IMR-90 (cell line): ENCODE measurements at regions not wholly inside any gene's neighbourhood (a gene's known extent, or its start where the extent isn't known, plus 50 kb on each side); places are given as distances from the start of the nearest gene placed in this dataset.

ENCODE experiments used
- ATAC-seq: fragments of 200-7000 bp; cut with Tn5 transposase; 2 replicates; pipeline ENCODE4 v1.9.1; 2020; ENCODE audit warnings: low read depth, mild to moderate bottlenecking, moderate library complexity
- BruUV-seq: library from RNA; stranded (reverse); fragments of 400-500 nt; replicated peaks from 2 replicates; lab custom pipeline; 2021; lab: Mats Ljungman, UMichigan
- CTCF ChIA-PET: fragments of 300-600 bp; formaldehyde crosslinking; extraction: SDS; loops from one replicate; lab custom pipeline; 2021; ENCODE audit warnings: antibody characterized with exemption; lab: Yijun Ruan, JAX
- POLR2A ChIA-PET: fragments of 300-600 bp; sonication (Branson Sonifier 250); formaldehyde crosslinking; loops from one replicate; lab custom pipeline; 2022; ENCODE audit warnings: antibody characterized with exemption; ENCODE audit not compliant: unreplicated experiment; lab: Charles Lee
- DNase-seq: peaks from one replicate; pipeline ENCODE4 v3.0.0; 2013
- H2AFZ ChIP-seq: replicated peaks from 2 replicates; pipeline ENCODE3; 2013; ENCODE audit warnings: low read length, mild to moderate bottlenecking; ENCODE audit not compliant: poor library complexity
- H2AK5ac ChIP-seq: 2 replicates; pipeline ENCODE4 v1.6.1; 2013; ENCODE audit warnings: low read depth, low read length, inconsistent platforms
- H2AK9ac ChIP-seq: replicated peaks from 2 replicates; pipeline ENCODE3; 2013; ENCODE audit warnings: mild to moderate bottlenecking, low read depth, low read length, moderate library complexity; ENCODE audit not compliant: poor library complexity
- H2BK120ac ChIP-seq: 2 replicates; pipeline ENCODE4 v1.6.1; 2013; ENCODE audit warnings: low read depth, low read length, inconsistent platforms
- H2BK15ac ChIP-seq: 3 replicates; pipeline ENCODE4 v1.6.1; 2013; ENCODE audit warnings: low read depth, low read length, inconsistent platforms
- H2BK20ac ChIP-seq: 2 replicates; pipeline ENCODE4 v1.6.1; 2013; ENCODE audit warnings: low read depth, mild to moderate bottlenecking, inconsistent platforms, low read length, moderate library complexity
- H2BK5ac ChIP-seq: 2 replicates; pipeline ENCODE4 v1.6.1; 2013; ENCODE audit warnings: mild to moderate bottlenecking, low read depth, low read length, inconsistent platforms; ENCODE audit not compliant: poor library complexity, severe bottlenecking
- H3K14ac ChIP-seq: replicated peaks from 2 replicates; pipeline ENCODE4 v1.6.1; 2013; ENCODE audit warnings: low read depth, low read length, inconsistent platforms
- H3K18ac ChIP-seq: 2 replicates; pipeline ENCODE4 v1.6.1; 2013; ENCODE audit warnings: low read depth, low read length, control low read depth
- H3K23ac ChIP-seq: 2 replicates; pipeline ENCODE4 v1.6.1; 2013; ENCODE audit warnings: low read depth, low read length, inconsistent platforms
- H3K27ac ChIP-seq: 2 replicates; pipeline ENCODE4 v1.5.1; 2013; ENCODE audit warnings: mild to moderate bottlenecking, control low read depth, low read length; ENCODE audit not compliant: insufficient read depth
- H3K27me3 ChIP-seq: 2 replicates; pipeline ENCODE4 v1.6.1; 2013; ENCODE audit warnings: low read length; ENCODE audit not compliant: control insufficient read depth, insufficient read depth
- H3K36me3 ChIP-seq: 2 replicates; pipeline ENCODE4 v1.6.1; 2013; ENCODE audit warnings: low read length, mixed read lengths; ENCODE audit not compliant: control insufficient read depth, insufficient read depth
- H3K4ac ChIP-seq: 2 replicates; pipeline ENCODE4 v1.6.1; 2013; ENCODE audit warnings: low read depth, low read length, inconsistent platforms
- H3K4me1 ChIP-seq: 2 replicates; pipeline ENCODE4 v1.6.1; 2013; ENCODE audit warnings: low read length, mixed read lengths; ENCODE audit not compliant: control insufficient read depth, insufficient read depth
- H3K4me2 ChIP-seq: 2 replicates; pipeline ENCODE4 v1.6.1; 2013; ENCODE audit warnings: low read depth, mild to moderate bottlenecking, control low read depth, low read length, moderate library complexity
- H3K4me3 ChIP-seq: 2 replicates; pipeline ENCODE4 v1.5.1; 2013; ENCODE audit warnings: low read depth, mild to moderate bottlenecking, control low read depth, low read length, moderate library complexity; ENCODE audit not compliant: insufficient read depth
- H3K56ac ChIP-seq: 2 replicates; pipeline ENCODE4 v1.6.1; 2013; ENCODE audit warnings: low read length, inconsistent platforms; ENCODE audit not compliant: insufficient read depth; ENCODE audit errors: extremely low read depth
- H3K79me1 ChIP-seq, 2 experiments: 2 replicates each; pipeline ENCODE4 v1.6.1; 2013; ENCODE audit warnings: low read length in 2 of 2, inconsistent platforms in 1 of 2, low read depth in 1 of 2
- H3K9ac ChIP-seq: 2 replicates; pipeline ENCODE4 v1.6.1; 2013; ENCODE audit warnings: low read depth, low read length, control low read depth
- H3K9me1 ChIP-seq: 2 replicates; pipeline ENCODE4 v1.6.1; 2013; ENCODE audit warnings: low read length, inconsistent platforms; ENCODE audit not compliant: insufficient read depth
- H3K9me3 ChIP-seq: 2 replicates; pipeline ENCODE4 v1.6.1; 2013; ENCODE audit warnings: low read length; ENCODE audit not compliant: control insufficient read depth, insufficient read depth
- H4K20me1 ChIP-seq: 2 replicates; pipeline ENCODE4 v1.6.1; 2013; ENCODE audit warnings: low read length, inconsistent platforms; ENCODE audit not compliant: insufficient read depth
- H4K5ac ChIP-seq: 2 replicates; pipeline ENCODE4 v1.6.1; 2013; ENCODE audit warnings: mild to moderate bottlenecking, low read depth, low read length, control low read depth
- H4K8ac ChIP-seq, 2 experiments: 2 replicates each; pipeline ENCODE4 v1.6.1; 2013; ENCODE audit warnings: low read depth in 2 of 2, low read length in 2 of 2, control low read depth in 1 of 2, inconsistent platforms in 1 of 2
- H4K91ac ChIP-seq: 2 replicates; pipeline ENCODE4 v1.6.1; 2013; ENCODE audit warnings: low read depth, low read length, inconsistent platforms; ENCODE audit not compliant: insufficient read depth
- FOS ChIP-seq: fragments of 150-350 bp; IDR thresholded peaks from 2 replicates; pipeline ENCODE4 v1.6.1; 2016; ENCODE audit warnings: low read depth, low read length
- MAFK ChIP-seq: IDR thresholded peaks from 2 replicates; pipeline ENCODE4 v1.6.1; 2012; ENCODE audit warnings: low read depth, low read length, improper control_type of control experiment
- NFE2L2 ChIP-seq: fragments of 150-350 bp; IDR thresholded peaks from 2 replicates; pipeline ENCODE4 v1.6.1; 2016; ENCODE audit warnings: low read depth, mild to moderate bottlenecking, low read length
- USF2 ChIP-seq: fragments of 150-350 bp; IDR thresholded peaks from 2 replicates; pipeline ENCODE4 v1.6.1; 2017; ENCODE audit warnings: mild to moderate bottlenecking, antibody characterized with exemption, low read length, low read depth
- WGBS, 2 experiments: methylation state at CpG; one replicate each; pipeline versions ENCODE4 v1.1.5 to v1.1.7; 2013; ENCODE audit warnings: missing lambda C conversion rate in 2 of 2; ENCODE audit not compliant: insufficient read length in 1 of 2; ENCODE audit errors: extremely low coverage in 2 of 2; 5-methylcytosine and 5-hydroxymethylcytosine counted together
- dilution Hi-C: fragments of 300-500 bp; cut with HindIII; formaldehyde crosslinking; loops from one replicate; pipeline ENCODE4 v1.14.3; 2018; ENCODE audit warnings: low sequenced_read_pairs; ENCODE audit not compliant: unreplicated experiment
- in situ Hi-C: fragments of 300-500 bp; cut with MboI; formaldehyde crosslinking; loops from 3 replicates; pipeline ENCODE4 v1.14.3; 2019; ENCODE audit warnings: low sequenced_read_pairs, inconsistent platforms, mixed read lengths
- intact Hi-C: fragments of 100-400 bp; cut with micrococcal nuclease; formaldehyde crosslinking; loops from 2 replicates; pipeline ENCODE4 v1.10.0; 2022

- in situ Hi-C loops (no loop called here), dilution Hi-C loops (no loop called here), intact Hi-C loops (no loop called here)
- DNase-seq (no peak), ATAC-seq (no peak)
- Histone ChIP-seq H3K9me3 (peaks cover 5% of the 10 kb centered on the region), H2BK5ac (no peak overlapping the region), H3K79me1 (no peaks in the 10 kb centered on the region), H4K20me1 (no peaks in the 10 kb centered on the region), H3K23ac (no peak overlapping the region), H3K4me2 (no peak overlapping the region), H4K91ac (no peak overlapping the region), H3K36me3 (no peaks in the 10 kb centered on the region), H2BK120ac (no peak overlapping the region), H3K9me1 (no peaks in the 10 kb centered on the region), H2AK5ac (no peak overlapping the region), H3K4me1 (no peaks in the 10 kb centered on the region), H3K14ac (no peak overlapping the region), H2AK9ac (no peak overlapping the region), H3K4ac (no peak overlapping the region), H3K4me3 (no peak overlapping the region), H2AFZ (no peak overlapping the region), H3K56ac (no peak overlapping the region), H3K27me3 (no peaks in the 10 kb centered on the region), H3K9ac (no peak overlapping the region), H2BK20ac (no peak overlapping the region), H2BK15ac (no peak overlapping the region), H4K5ac (no peak overlapping the region), H3K18ac (no peak overlapping the region), H4K8ac (no peak overlapping the region), H3K27ac (no peak overlapping the region)
- TF ChIP-seq MAFK (0 out of 2 replicates have a peak, but pooled peaks have one; percentile 14), NFE2L2 (no peak), FOS (no peak), USF2 (no peak)
- ChIA-PET POLR2A (no interaction called here), CTCF (interaction anchor here (0.6 to 0.7 kb wide), 3 partner anchors 66 to 1128 kb away, joined by 3 to 4 read pairs (median 3); no protein-coding TSS in a partner anchor)
- no TSS peak for BruUV-seq
- WGBS, 2 experiments, result no CpG with 5 or more reads among the region's 3 CpGs
These were observed 1716.6 kb downstream of the PCDH7 start for GRCh38 chr4:32436816-32437215.
